ENCODE measurements at regions not wholly inside any gene's neighbourhood (a gene's known extent, or its start where the extent isn't known, plus 50 kb on each side); places are given as distances from the start of the nearest gene placed in this dataset.

GRCh38 chr9:29214154-29214689, 1640.9 kb upstream of the C9orf72 start:
- Histone ChIP-seq H3K9me3 (ENCODE audit: control insufficient read depth, insufficient read depth, low read length) (0 out of 2 replicates have a peak, but pooled peaks cover 6% of the 10 kb centered on the region), H3K4me2 (ENCODE audit: low read length) (no peak overlapping the region), H3K4me3 (ENCODE audit: low read length) (no peak overlapping the region), H3F3A (ENCODE audit: control insufficient read depth, insufficient read depth) (no peaks in the 10 kb centered on the region), H3K79me2 (ENCODE audit: control insufficient read depth, low read length) (no peaks in the 10 kb centered on the region), H3K27ac (ENCODE audit: low read depth, low read length) (no peak overlapping the region), H3K9me2 (replicated peaks; ENCODE audit: control insufficient read depth, low read length) (no peaks in the 10 kb centered on the region), H3K36me3 (ENCODE audit: control insufficient read depth, low read length) (no peaks in the 10 kb centered on the region), H3K27me3 (ENCODE audit: control insufficient read depth, low read length) (no peaks in the 10 kb centered on the region), H4K20me1 (ENCODE audit: control insufficient read depth, insufficient read depth, low read depth, low read length) (no peaks in the 10 kb centered on the region), H3K4me1 (ENCODE audit: control insufficient read depth, low read length) (no peaks in the 10 kb centered on the region)
- TF ChIP-seq, protein P1, sequence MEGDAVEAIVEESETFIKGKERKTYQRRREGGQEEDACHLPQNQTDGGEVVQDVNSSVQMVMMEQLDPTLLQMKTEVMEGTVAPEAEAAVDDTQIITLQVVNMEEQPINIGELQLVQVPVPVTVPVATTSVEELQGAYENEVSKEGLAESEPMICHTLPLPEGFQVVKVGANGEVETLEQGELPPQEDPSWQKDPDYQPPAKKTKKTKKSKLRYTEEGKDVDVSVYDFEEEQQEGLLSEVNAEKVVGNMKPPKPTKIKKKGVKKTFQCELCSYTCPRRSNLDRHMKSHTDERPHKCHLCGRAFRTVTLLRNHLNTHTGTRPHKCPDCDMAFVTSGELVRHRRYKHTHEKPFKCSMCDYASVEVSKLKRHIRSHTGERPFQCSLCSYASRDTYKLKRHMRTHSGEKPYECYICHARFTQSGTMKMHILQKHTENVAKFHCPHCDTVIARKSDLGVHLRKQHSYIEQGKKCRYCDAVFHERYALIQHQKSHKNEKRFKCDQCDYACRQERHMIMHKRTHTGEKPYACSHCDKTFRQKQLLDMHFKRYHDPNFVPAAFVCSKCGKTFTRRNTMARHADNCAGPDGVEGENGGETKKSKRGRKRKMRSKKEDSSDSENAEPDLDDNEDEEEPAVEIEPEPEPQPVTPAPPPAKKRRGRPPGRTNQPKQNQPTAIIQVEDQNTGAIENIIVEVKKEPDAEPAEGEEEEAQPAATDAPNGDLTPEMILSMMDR (IDR thresholded peaks at IDR 0.05; ENCODE audit: low read depth, low read length, poor library complexity, severe bottlenecking) = no peak
- TF ChIP-seq EZH2phosphoT487 (IDR thresholded peaks at IDR 0.05; ENCODE audit: borderline replicate concordance, low read length) = no peak

- no peaks in the 10 kb centered on the region for H3K4me1 ChIP-seq (ENCODE audit: control insufficient read depth, low read length)
- no peak overlapping the region for H3K4me2 ChIP-seq (ENCODE audit: low read length)
- H3K79me2 ChIP-seq (ENCODE audit: control insufficient read depth, low read length) = no peaks in the 10 kb centered on the region
- no peaks in the 10 kb centered on the region for H3F3A ChIP-seq (ENCODE audit: control insufficient read depth, insufficient read depth)
- H3K9me3 ChIP-seq (ENCODE audit: control insufficient read depth, insufficient read depth, low read length) = 0 out of 2 replicates have a peak, but pooled peaks cover 6% of the 10 kb centered on the region
- no peak overlapping the region for H3K27ac ChIP-seq (ENCODE audit: low read depth, low read length)
- H3K9me2 ChIP-seq (replicated peaks; ENCODE audit: control insufficient read depth, low read length) = no peaks in the 10 kb centered on the region
- no peaks in the 10 kb centered on the region for H4K20me1 ChIP-seq (ENCODE audit: control insufficient read depth, insufficient read depth, low read depth, low read length)
- H3K27me3 ChIP-seq (ENCODE audit: control insufficient read depth, low read length) = no peaks in the 10 kb centered on the region
- no peaks in the 10 kb centered on the region for H3K36me3 ChIP-seq (ENCODE audit: control insufficient read depth, low read length)
- TF ChIP-seq, protein P1 (IDR thresholded peaks at IDR 0.05; ENCODE audit: low read depth, low read length, poor library complexity, severe bottlenecking) = no peak
- no peak for TF ChIP-seq EZH2phosphoT487 (IDR thresholded peaks at IDR 0.05; ENCODE audit: borderline replicate concordance, low read length)
- no peak overlapping the region for H3K4me3 ChIP-seq (ENCODE audit: low read length)
Measured at GRCh38 chr9:29214690-29215253, 1641.5 kb upstream of the C9orf72 start.

DNA sequence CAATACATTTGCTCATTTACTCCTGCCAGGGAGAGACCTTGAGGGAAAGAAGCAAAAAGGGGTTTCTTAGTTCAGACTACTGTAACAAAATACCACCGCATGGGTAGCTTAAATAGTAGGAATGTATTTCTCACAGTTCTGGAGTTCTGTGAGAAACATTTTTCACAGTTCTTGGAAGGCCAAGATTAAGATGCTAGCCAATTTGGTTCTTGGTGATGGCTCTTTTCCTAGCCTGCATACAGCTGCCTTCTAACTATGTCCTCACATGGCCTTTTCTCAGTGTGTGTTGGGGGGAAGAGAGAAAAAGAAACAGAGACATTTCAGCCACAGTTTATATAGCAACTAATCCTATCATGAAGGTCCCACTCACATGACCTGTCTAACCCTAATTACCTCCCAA, 1644.7 kb upstream of the C9orf72 start:
- Histone ChIP-seq H3F3A (ENCODE audit: control insufficient read depth, insufficient read depth) (no peaks in the 10 kb centered on the region), H3K9me3 (ENCODE audit: control insufficient read depth, insufficient read depth, low read length) (0 out of 2 replicates have a peak, but pooled peaks cover 3% of the 10 kb centered on the region), H3K9me2 (replicated peaks; ENCODE audit: control insufficient read depth, low read length) (no peaks in the 10 kb centered on the region), H3K27ac (ENCODE audit: low read depth, low read length) (no peak overlapping the region), H3K4me2 (ENCODE audit: low read length) (no peak overlapping the region), H3K27me3 (ENCODE audit: control insufficient read depth, low read length) (no peaks in the 10 kb centered on the region), H3K4me1 (ENCODE audit: control insufficient read depth, low read length) (no peaks in the 10 kb centered on the region), H3K4me3 (ENCODE audit: low read length) (no peak overlapping the region), H4K20me1 (ENCODE audit: control insufficient read depth, insufficient read depth, low read depth, low read length) (no peaks in the 10 kb centered on the region), H3K79me2 (ENCODE audit: control insufficient read depth, low read length) (no peaks in the 10 kb centered on the region), H3K36me3 (ENCODE audit: control insufficient read depth, low read length) (no peaks in the 10 kb centered on the region)
- TF ChIP-seq, protein P1 (IDR thresholded peaks at IDR 0.05; ENCODE audit: low read depth, low read length, poor library complexity, severe bottlenecking) = no peak
- no peak for TF ChIP-seq EZH2phosphoT487 (IDR thresholded peaks at IDR 0.05; ENCODE audit: borderline replicate concordance, low read length)

Data from DOHH2 (cell line).